ENCODE measurements at regions not wholly inside any gene's neighbourhood (a gene's known extent, or its start where the extent isn't known, plus 50 kb on each side); places are given as distances from the start of the nearest gene placed in this dataset.

DNA sequence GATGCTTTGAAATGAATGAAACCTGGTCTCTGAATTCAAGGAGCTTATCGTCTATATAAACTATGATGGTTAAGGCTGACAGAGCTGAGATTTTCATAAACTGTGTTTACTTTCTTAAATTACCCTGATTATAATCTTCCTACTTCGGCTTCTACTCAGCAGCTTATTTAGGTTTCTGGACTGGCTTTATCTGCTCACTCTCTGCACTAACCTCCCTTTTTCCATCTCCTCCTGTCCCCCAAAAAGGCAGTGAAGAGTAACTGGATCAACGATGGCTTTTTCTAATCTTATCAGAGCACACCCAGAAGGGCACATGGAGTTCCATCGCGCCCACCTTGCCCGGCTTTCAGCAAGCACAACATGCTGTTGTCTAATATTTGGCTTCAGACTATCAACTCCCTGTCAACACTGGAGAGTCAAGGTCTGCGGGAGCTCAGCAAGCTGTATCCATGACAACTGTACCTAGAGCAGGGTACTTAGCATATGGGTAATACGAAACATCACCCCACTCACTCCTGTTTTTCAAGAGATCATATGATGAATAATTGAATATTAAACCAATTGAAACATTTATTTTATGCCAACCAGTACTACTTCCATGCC lies 417.3 kb downstream of the GABRB3 start:
- H3K27me3 ChIP-seq: no peaks in the 10 kb centered on the region
- H2AFZ ChIP-seq: no peak overlapping the region
- TF ChIP-seq EZH2phosphoT487 (IDR thresholded peaks at IDR 0.05; ENCODE audit: low read depth, severe bottlenecking, unreplicated experiment): no peak
- TF ChIP-seq EZH2 (IDR thresholded peaks at IDR 0.05; ENCODE audit: borderline replicate concordance): no peak
- TF ChIP-seq, protein P1, sequence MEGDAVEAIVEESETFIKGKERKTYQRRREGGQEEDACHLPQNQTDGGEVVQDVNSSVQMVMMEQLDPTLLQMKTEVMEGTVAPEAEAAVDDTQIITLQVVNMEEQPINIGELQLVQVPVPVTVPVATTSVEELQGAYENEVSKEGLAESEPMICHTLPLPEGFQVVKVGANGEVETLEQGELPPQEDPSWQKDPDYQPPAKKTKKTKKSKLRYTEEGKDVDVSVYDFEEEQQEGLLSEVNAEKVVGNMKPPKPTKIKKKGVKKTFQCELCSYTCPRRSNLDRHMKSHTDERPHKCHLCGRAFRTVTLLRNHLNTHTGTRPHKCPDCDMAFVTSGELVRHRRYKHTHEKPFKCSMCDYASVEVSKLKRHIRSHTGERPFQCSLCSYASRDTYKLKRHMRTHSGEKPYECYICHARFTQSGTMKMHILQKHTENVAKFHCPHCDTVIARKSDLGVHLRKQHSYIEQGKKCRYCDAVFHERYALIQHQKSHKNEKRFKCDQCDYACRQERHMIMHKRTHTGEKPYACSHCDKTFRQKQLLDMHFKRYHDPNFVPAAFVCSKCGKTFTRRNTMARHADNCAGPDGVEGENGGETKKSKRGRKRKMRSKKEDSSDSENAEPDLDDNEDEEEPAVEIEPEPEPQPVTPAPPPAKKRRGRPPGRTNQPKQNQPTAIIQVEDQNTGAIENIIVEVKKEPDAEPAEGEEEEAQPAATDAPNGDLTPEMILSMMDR (IDR thresholded peaks at IDR 0.05; ENCODE audit: poor library complexity): no peak
- no peak overlapping the region for H3K27ac ChIP-seq
- no peaks in the 10 kb centered on the region for H3K4me1 ChIP-seq (ENCODE audit: insufficient read depth)
- no peak for DNase-seq (ENCODE audit: low spot score)
- no peak overlapping the region for H3K4me2 ChIP-seq
- 64% methylated on average over 8 of the region's 8 CpGs for WGBS (ENCODE audit: low lambda C conversion rate, missing lambda C conversion rate)
- H3K79me2 ChIP-seq: no peaks in the 10 kb centered on the region
- H4K20me1 ChIP-seq (ENCODE audit: insufficient read depth, poor library complexity, severe bottlenecking): no peaks in the 10 kb centered on the region
- H3K36me3 ChIP-seq (replicated peaks; ENCODE audit: insufficient read depth, low read depth): no peaks in the 10 kb centered on the region
- no peak overlapping the region for H3K4me3 ChIP-seq
- no peaks in the 10 kb centered on the region for H3K9me2 ChIP-seq (replicated peaks; ENCODE audit: insufficient read depth)
- no peaks in the 10 kb centered on the region for H3K9me3 ChIP-seq (ENCODE audit: low read depth)

DNA sequence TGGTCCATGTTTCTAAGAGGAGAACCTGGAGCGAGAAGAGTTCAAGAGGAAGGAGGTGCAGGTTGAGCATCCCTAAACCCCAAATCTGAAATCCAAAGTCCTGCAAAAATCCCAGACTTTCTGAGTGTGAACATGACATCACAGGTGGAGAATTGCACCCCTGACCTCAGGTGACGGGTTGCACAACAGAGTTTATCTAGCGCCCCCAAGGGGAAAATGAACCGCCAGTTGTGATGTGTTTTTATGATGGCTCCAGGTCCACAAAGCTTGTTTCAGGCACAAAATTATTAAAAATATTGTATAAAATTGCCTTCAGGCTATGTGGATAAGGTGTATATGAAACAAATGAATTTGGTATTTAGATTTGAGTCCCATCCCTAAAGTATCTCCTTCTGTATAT lies 420.0 kb downstream of the GABRB3 start:
- no peaks in the 10 kb centered on the region for H3K79me2 ChIP-seq
- H3K4me1 ChIP-seq (ENCODE audit: insufficient read depth): no peaks in the 10 kb centered on the region
- H3K9me3 ChIP-seq (ENCODE audit: low read depth): no peaks in the 10 kb centered on the region
- no peak overlapping the region for H3K27ac ChIP-seq
- no peak overlapping the region for H3K4me2 ChIP-seq
- no peak for DNase-seq (ENCODE audit: low spot score)
- 80% methylated on average over 4 of the region's 4 CpGs for WGBS (ENCODE audit: low lambda C conversion rate, missing lambda C conversion rate)
- H3K4me3 ChIP-seq: no peak overlapping the region
- TF ChIP-seq EZH2 (IDR thresholded peaks at IDR 0.05; ENCODE audit: borderline replicate concordance): no peak
- no peaks in the 10 kb centered on the region for H3K9me2 ChIP-seq (replicated peaks; ENCODE audit: insufficient read depth)
- no peak overlapping the region for H2AFZ ChIP-seq
- H4K20me1 ChIP-seq (ENCODE audit: insufficient read depth, poor library complexity, severe bottlenecking): no peaks in the 10 kb centered on the region
- H3K36me3 ChIP-seq (replicated peaks; ENCODE audit: insufficient read depth, low read depth): no peaks in the 10 kb centered on the region
- H3K27me3 ChIP-seq: no peaks in the 10 kb centered on the region

DNA sequence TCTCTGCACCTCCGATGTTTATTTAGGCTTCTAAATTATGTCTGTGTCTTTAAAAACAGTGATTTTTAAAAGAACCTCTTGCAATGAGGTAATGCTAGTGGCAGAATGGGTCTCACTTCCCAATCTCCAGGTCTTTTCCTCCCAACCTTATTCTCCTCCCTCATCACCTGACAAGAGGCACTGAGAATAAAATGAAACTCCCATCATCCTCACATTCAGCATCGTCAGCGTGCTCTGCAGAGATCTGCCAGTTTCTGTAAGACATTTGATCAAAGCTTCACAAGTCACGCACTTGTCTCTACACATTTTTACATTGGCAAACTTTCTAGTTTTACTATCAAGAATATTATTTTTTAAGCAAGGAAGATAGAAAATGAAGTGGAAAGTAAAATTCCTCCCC lies 420.5 kb downstream of the GABRB3 start:
- H4K20me1 ChIP-seq (ENCODE audit: insufficient read depth, poor library complexity, severe bottlenecking): no peaks in the 10 kb centered on the region
- H3K9me3 ChIP-seq (ENCODE audit: low read depth): no peaks in the 10 kb centered on the region
- H3K4me1 ChIP-seq (ENCODE audit: insufficient read depth): no peaks in the 10 kb centered on the region
- no peak overlapping the region for H3K4me2 ChIP-seq
- DNase-seq (ENCODE audit: low spot score): no peak
- 85% methylated on average over 4 of the region's 4 CpGs for WGBS (ENCODE audit: low lambda C conversion rate, missing lambda C conversion rate)
- H3K4me3 ChIP-seq: no peak overlapping the region
- H2AFZ ChIP-seq: no peak overlapping the region
- H3K36me3 ChIP-seq (replicated peaks; ENCODE audit: insufficient read depth, low read depth): no peaks in the 10 kb centered on the region
- no peaks in the 10 kb centered on the region for H3K9me2 ChIP-seq (replicated peaks; ENCODE audit: insufficient read depth)
- no peak overlapping the region for H3K27ac ChIP-seq
- no peaks in the 10 kb centered on the region for H3K27me3 ChIP-seq
- TF ChIP-seq EZH2 (IDR thresholded peaks at IDR 0.05; ENCODE audit: borderline replicate concordance): no peak
- TF ChIP-seq EZH2phosphoT487 (IDR thresholded peaks at IDR 0.05; ENCODE audit: low read depth, severe bottlenecking, unreplicated experiment): no peak
- TF ChIP-seq, protein P1 (IDR thresholded peaks at IDR 0.05; ENCODE audit: poor library complexity): no peak
- no peaks in the 10 kb centered on the region for H3K79me2 ChIP-seq

DNA sequence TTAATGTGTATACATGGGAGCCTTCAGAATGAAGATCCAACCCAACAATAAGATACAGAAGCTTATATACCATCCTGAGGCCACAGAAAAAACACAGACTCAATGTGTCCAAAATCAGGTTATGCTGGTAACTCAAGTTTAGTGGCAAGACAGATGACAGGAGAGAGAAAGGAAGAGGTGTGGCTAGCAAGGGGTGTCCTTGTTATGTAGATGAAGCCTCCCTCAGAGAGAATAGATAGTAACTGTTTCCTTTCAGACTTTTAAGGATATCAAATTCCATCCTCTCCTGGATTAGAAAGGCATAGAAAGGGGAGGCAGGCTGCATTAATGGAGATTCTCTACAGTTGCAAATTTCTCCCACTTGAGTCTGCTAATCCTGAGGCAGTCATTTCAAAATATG lies 447.4 kb downstream of the GABRB3 start:
- TF ChIP-seq, protein P1 (IDR thresholded peaks at IDR 0.05; ENCODE audit: poor library complexity): no peak
- TF ChIP-seq EZH2 (IDR thresholded peaks at IDR 0.05; ENCODE audit: borderline replicate concordance): no peak
- TF ChIP-seq EZH2phosphoT487 (IDR thresholded peaks at IDR 0.05; ENCODE audit: low read depth, severe bottlenecking, unreplicated experiment): no peak
- H3K4me2 ChIP-seq: no peak overlapping the region
- H3K4me1 ChIP-seq (ENCODE audit: insufficient read depth): no peaks in the 10 kb centered on the region
- no peaks in the 10 kb centered on the region for H3K9me3 ChIP-seq (ENCODE audit: low read depth)
- H3K79me2 ChIP-seq: no peaks in the 10 kb centered on the region
- no peak overlapping the region for H2AFZ ChIP-seq
- no peak overlapping the region for H3K4me3 ChIP-seq
- no peak for DNase-seq (ENCODE audit: low spot score)
- H3K27ac ChIP-seq: no peak overlapping the region
- H3K36me3 ChIP-seq (replicated peaks; ENCODE audit: insufficient read depth, low read depth): no peaks in the 10 kb centered on the region
- no peaks in the 10 kb centered on the region for H3K27me3 ChIP-seq
- no peaks in the 10 kb centered on the region for H4K20me1 ChIP-seq (ENCODE audit: insufficient read depth, poor library complexity, severe bottlenecking)
- no peaks in the 10 kb centered on the region for H3K9me2 ChIP-seq (replicated peaks; ENCODE audit: insufficient read depth)

All from hepatocyte (in vitro differentiated cells).